Osteoblast (primary cell): ENCODE measurements at regions not wholly inside any gene's neighbourhood (a gene's known extent, or its start where the extent isn't known, plus 50 kb on each side); places are given as distances from the start of the nearest gene placed in this dataset.

Experiments used
- DNase-seq: peaks from one replicate; pipeline ENCODE4 v3.0.0; 2011; ENCODE audit warnings: low spot score, mixed read lengths; ENCODE audit not compliant: insufficient read length; ENCODE audit errors: missing footprints
- H2AFZ ChIP-seq: 2 replicates; pipeline ENCODE4 v1.6.0; 2011; ENCODE audit warnings: mild to moderate bottlenecking, low read length
- H3K27ac ChIP-seq: 2 replicates; pipeline ENCODE4 v1.5.1; 2011; ENCODE audit warnings: mild to moderate bottlenecking, low read depth, low read length, moderate library complexity
- H3K27me3 ChIP-seq: 2 replicates; pipeline ENCODE4 v1.6.0; 2012; ENCODE audit warnings: mild to moderate bottlenecking, control low read depth, inconsistent platforms, low read length, moderate library complexity; ENCODE audit not compliant: insufficient read depth
- H3K36me3 ChIP-seq: 2 replicates; pipeline ENCODE4 v1.5.1; 2011; ENCODE audit warnings: mild to moderate bottlenecking, low read length, control low read depth, moderate library complexity; ENCODE audit not compliant: insufficient read depth
- H3K4me1 ChIP-seq: 2 replicates; pipeline ENCODE4 v1.5.1; 2011; ENCODE audit warnings: mild to moderate bottlenecking, low read length, control low read depth, moderate library complexity; ENCODE audit not compliant: insufficient read depth
- H3K4me2 ChIP-seq: 2 replicates; pipeline ENCODE4 v1.6.0; 2011; ENCODE audit warnings: mild to moderate bottlenecking, low read length; ENCODE audit not compliant: insufficient read depth
- H3K4me3 ChIP-seq: fragments of 200-600 bp; sonication (generic); 3 replicates; pipeline ENCODE4 v1.5.1; 2012; ENCODE audit warnings: mild to moderate bottlenecking, low read length, inconsistent platforms; ENCODE audit not compliant: insufficient read depth
- H3K79me2 ChIP-seq: 2 replicates; pipeline ENCODE4 v1.6.0; 2012; ENCODE audit warnings: mild to moderate bottlenecking, low read length, control low read depth, inconsistent platforms; ENCODE audit not compliant: insufficient read depth
- H3K9me3 ChIP-seq: 2 replicates; pipeline ENCODE4 v1.5.1; 2011; ENCODE audit warnings: low read depth, low read length, control low read depth
- H4K20me1 ChIP-seq: 2 replicates; pipeline ENCODE4 v1.6.0; 2012; ENCODE audit warnings: mild to moderate bottlenecking, low read length, control low read depth; ENCODE audit not compliant: insufficient read depth
- TF ChIP-seq, protein P1 (sequence below): IDR thresholded peaks from 2 replicates; pipeline ENCODE4 v1.5.1; 2011; ENCODE audit warnings: mild to moderate bottlenecking, low read depth, low read length, moderate library complexity; ENCODE audit errors: extremely low read depth

DNA sequence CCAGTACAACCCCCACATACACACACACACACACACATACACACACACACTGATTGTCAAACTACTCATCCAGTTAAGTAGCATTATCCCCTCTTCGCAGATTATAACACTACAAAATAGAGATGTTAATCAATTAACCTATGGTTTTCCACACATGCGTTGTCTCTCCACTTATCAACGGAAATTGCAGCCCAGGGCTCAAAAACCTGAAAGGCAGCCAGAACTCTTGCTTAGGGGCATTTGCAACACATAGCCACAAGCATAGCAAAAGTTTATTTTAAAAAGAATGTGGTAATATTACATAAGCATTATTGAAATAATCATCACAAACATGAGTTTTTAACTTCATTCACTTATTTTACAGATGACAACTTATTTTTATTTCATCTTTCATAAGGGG is 265.8 kb downstream of the SLC16A7 start:
- TF ChIP-seq, protein P1, sequence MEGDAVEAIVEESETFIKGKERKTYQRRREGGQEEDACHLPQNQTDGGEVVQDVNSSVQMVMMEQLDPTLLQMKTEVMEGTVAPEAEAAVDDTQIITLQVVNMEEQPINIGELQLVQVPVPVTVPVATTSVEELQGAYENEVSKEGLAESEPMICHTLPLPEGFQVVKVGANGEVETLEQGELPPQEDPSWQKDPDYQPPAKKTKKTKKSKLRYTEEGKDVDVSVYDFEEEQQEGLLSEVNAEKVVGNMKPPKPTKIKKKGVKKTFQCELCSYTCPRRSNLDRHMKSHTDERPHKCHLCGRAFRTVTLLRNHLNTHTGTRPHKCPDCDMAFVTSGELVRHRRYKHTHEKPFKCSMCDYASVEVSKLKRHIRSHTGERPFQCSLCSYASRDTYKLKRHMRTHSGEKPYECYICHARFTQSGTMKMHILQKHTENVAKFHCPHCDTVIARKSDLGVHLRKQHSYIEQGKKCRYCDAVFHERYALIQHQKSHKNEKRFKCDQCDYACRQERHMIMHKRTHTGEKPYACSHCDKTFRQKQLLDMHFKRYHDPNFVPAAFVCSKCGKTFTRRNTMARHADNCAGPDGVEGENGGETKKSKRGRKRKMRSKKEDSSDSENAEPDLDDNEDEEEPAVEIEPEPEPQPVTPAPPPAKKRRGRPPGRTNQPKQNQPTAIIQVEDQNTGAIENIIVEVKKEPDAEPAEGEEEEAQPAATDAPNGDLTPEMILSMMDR = no peak
- Histone ChIP-seq H3K4me2 (no peak overlapping the region), H3K4me3 (no peak overlapping the region), H3K27ac (no peak overlapping the region), H3K9me3 (peaks cover 3% of the 10 kb centered on the region), H3K36me3 (no peaks in the 10 kb centered on the region), H4K20me1 (no peaks in the 10 kb centered on the region), H2AFZ (no peak overlapping the region), H3K27me3 (no peaks in the 10 kb centered on the region), H3K4me1 (no peaks in the 10 kb centered on the region), H3K79me2 (no peaks in the 10 kb centered on the region)
- no peak for DNase-seq

DNA sequence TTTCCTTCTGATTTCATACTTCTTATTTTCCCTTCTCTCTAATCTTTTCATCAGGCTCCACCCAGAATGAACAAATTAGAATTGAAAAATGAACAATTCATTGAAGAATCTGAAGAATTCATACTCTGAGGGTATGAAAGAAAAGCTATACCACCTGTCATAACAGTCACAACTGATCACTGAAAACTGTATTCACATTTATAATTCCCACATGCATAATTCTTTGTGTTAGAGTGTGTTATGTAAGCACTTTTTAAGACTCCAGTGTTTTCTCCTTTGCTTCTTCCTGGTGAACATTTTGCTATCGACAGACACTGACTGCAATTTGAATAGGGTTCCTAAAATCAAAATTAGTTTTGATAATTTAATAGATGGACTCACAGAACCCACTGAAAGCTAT is 271.2 kb downstream of the SLC16A7 start:
- Histone ChIP-seq H3K79me2 (no peaks in the 10 kb centered on the region), H3K9me3 (peaks cover 3% of the 10 kb centered on the region), H3K4me3 (no peak overlapping the region), H4K20me1 (no peaks in the 10 kb centered on the region), H2AFZ (no peak overlapping the region), H3K4me2 (no peak overlapping the region), H3K27ac (no peak overlapping the region), H3K4me1 (no peaks in the 10 kb centered on the region), H3K36me3 (no peaks in the 10 kb centered on the region), H3K27me3 (no peaks in the 10 kb centered on the region)
- TF ChIP-seq, protein P1 = no peak
- no peak for DNase-seq

DNA sequence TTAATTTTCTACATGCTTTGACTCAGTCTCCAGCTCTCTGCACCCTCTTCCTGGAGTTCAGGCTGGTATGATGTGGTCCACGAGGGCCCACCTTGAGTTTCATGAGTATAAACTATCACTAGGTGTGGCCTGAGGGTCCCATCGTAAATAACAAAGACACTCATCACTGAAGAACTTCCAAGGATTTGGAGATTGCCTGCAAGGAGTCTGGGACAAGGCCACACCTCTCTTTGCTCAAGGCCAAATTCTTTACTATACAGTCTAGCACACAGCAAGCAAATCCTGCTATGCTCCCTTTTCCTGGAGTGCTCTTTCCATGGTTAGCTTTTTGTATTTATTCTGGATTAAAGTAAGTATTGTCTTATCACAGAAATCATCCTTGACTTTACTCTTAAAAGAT is 271.9 kb downstream of the SLC16A7 start:
- TF ChIP-seq, protein P1 = no peak
- no peaks in the 10 kb centered on the region for H3K27me3 ChIP-seq
- H3K79me2 ChIP-seq = no peaks in the 10 kb centered on the region
- no peak overlapping the region for H3K27ac ChIP-seq
- H2AFZ ChIP-seq = no peak overlapping the region
- no peak for DNase-seq
- H3K4me2 ChIP-seq = no peak overlapping the region
- no peaks in the 10 kb centered on the region for H3K36me3 ChIP-seq
- no peaks in the 10 kb centered on the region for H3K4me1 ChIP-seq
- H3K4me3 ChIP-seq = no peak overlapping the region
- H4K20me1 ChIP-seq = no peaks in the 10 kb centered on the region
- peaks cover 3% of the 10 kb centered on the region for H3K9me3 ChIP-seq

DNA sequence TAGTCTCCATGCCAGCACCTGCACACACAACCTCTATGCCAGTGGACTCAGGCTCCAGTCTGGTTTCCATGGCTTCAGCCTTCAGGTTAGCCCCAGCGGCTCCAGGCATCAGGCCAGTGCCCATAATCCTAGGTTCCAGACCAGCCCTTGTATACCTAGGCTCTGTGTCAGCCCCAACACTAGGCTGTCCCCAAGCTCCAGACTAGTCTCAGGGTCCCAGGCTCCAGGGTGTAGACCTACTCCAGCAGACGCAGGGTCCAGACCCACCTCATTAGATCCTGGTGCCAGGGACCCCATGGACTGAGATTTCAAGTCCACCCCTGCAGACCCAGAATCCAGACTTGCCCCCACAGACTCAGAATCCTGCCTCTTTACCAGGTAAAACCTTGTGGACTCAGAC is 275.9 kb downstream of the SLC16A7 start:
- no peak overlapping the region for H3K4me3 ChIP-seq
- H2AFZ ChIP-seq = no peak overlapping the region
- H3K9me3 ChIP-seq = no peaks in the 10 kb centered on the region
- no peaks in the 10 kb centered on the region for H4K20me1 ChIP-seq
- no peaks in the 10 kb centered on the region for H3K79me2 ChIP-seq
- no peak overlapping the region for H3K4me2 ChIP-seq
- TF ChIP-seq, protein P1 = no peak
- peak; percentile 29 for DNase-seq
- no peaks in the 10 kb centered on the region for H3K36me3 ChIP-seq
- H3K27ac ChIP-seq = no peak overlapping the region
- no peaks in the 10 kb centered on the region for H3K4me1 ChIP-seq
- H3K27me3 ChIP-seq = no peaks in the 10 kb centered on the region
